PC-3 (cell line): ENCODE measurements at regions not wholly inside any gene's neighbourhood (a gene's known extent, or its start where the extent isn't known, plus 50 kb on each side); places are given as distances from the start of the nearest gene placed in this dataset.

Experiments
- EZH2 ChIP-seq: fragments of 300-600 bp; sonication (generic); IDR thresholded peaks from one replicate; pipeline ENCODE4 v1.6.1; 2017; ENCODE audit warnings: antibody characterized with exemption, mild to moderate bottlenecking, low read length; ENCODE audit not compliant: unreplicated experiment
- TF ChIP-seq, protein P1 (sequence below): fragments of 300-600 bp; sonication (generic); conservative IDR thresholded peaks from 2 replicates; pipeline ENCODE4 v1.5.1; 2017; ENCODE audit warnings: antibody characterized with exemption, low read depth, mild to moderate bottlenecking, low read length

DNA sequence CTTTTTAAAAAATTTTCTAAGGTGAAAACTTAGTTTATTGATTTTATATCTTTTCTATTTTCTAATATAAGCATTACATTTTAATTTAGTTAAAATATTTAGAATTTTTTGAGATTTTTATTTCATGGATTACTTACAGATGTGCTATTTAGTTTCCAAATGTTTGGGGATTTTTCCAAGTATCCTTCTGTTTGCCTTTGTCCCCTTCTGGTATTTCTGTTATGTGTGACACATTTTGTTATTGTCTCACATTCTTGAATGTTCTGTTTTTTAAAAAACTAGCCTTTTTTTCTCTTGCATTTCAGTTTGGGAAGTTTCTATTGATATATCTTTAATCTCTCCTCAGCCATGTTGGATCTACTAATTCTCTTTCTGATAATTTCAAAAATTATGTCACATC lies 234.9 kb downstream of the FAM170A start:
- TF ChIP-seq, protein P1, sequence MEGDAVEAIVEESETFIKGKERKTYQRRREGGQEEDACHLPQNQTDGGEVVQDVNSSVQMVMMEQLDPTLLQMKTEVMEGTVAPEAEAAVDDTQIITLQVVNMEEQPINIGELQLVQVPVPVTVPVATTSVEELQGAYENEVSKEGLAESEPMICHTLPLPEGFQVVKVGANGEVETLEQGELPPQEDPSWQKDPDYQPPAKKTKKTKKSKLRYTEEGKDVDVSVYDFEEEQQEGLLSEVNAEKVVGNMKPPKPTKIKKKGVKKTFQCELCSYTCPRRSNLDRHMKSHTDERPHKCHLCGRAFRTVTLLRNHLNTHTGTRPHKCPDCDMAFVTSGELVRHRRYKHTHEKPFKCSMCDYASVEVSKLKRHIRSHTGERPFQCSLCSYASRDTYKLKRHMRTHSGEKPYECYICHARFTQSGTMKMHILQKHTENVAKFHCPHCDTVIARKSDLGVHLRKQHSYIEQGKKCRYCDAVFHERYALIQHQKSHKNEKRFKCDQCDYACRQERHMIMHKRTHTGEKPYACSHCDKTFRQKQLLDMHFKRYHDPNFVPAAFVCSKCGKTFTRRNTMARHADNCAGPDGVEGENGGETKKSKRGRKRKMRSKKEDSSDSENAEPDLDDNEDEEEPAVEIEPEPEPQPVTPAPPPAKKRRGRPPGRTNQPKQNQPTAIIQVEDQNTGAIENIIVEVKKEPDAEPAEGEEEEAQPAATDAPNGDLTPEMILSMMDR: no peak
- TF ChIP-seq EZH2: no peak
